NCI-H524 (cell line): ENCODE measurements at regions not wholly inside any gene's neighbourhood (a gene's known extent, or its start where the extent isn't known, plus 50 kb on each side); places are given as distances from the start of the nearest gene placed in this dataset.
"Not testable (repeated sequence)": the region's sequence is repeated elsewhere in the genome, so short reads cannot be mapped to it uniquely, and the experiment has no call there.

Source experiments
- DNase-seq, 2 experiments: peaks; one replicate each; lab custom pipeline; 2025; lab: John Stamatoyannopoulos, UW

- DNase-seq = no peak
These were observed 318.9 kb upstream of the DPPA4 start for GRCh38 chr3:109656225-109656624.

- DNase-seq = no peak
These were observed 341.3 kb upstream of the DPPA4 start for GRCh38 chr3:109678600-109678999.

GRCh38 chr3:109679664-109680063 is 342.3 kb upstream of the DPPA4 start:
- DNase-seq = no peak

- no peak for DNase-seq
These were observed 346.4 kb upstream of the DPPA4 start for GRCh38 chr3:109683746-109684145.

GRCh38 chr3:109685084-109686079 is 348.0 kb upstream of the DPPA4 start:
- no peak for DNase-seq

GRCh38 chr3:109687626-109688025 is 350.3 kb upstream of the DPPA4 start:
- DNase-seq = no peak

GRCh38 chr3:109696932-109697331 is 359.6 kb upstream of the DPPA4 start:
- no peak for DNase-seq

GRCh38 chr3:109702252-109702651 is 364.9 kb upstream of the DPPA4 start:
- no peak for DNase-seq

- DNase-seq = no peak
These were observed 365.6 kb upstream of the DPPA4 start for GRCh38 chr3:109702976-109703375.

GRCh38 chr3:109705133-109705532 is 367.8 kb upstream of the DPPA4 start:
- not testable (repeated sequence) for DNase-seq

GRCh38 chr3:109707617-109708016 is 370.3 kb upstream of the DPPA4 start:
- no peak for DNase-seq

GRCh38 chr3:109713288-109713687 is 375.9 kb upstream of the DPPA4 start:
- DNase-seq = no peak

GRCh38 chr3:109715707-109716106 is 378.4 kb upstream of the DPPA4 start:
- DNase-seq = no peak

GRCh38 chr3:109718850-109719249 is 381.5 kb upstream of the DPPA4 start:
- peak in 1 of 2 experiments; percentile 13 for DNase-seq

GRCh38 chr3:109728861-109729494 is 391.6 kb upstream of the DPPA4 start:
- DNase-seq = peak in 1 of 2 experiments; percentile 9

GRCh38 chr3:109731639-109732473 is 394.5 kb upstream of the DPPA4 start:
- DNase-seq = peak; percentile 42 to 70

GRCh38 chr3:109743981-109744380 is 406.6 kb upstream of the DPPA4 start:
- no peak for DNase-seq

- DNase-seq = no peak
These were observed 435.2 kb upstream of the DPPA4 start for GRCh38 chr3:109772520-109772919.

- no peak for DNase-seq
These were observed 436.8 kb upstream of the DPPA4 start for GRCh38 chr3:109774108-109774507.

- DNase-seq = no peak
These were observed 446.9 kb upstream of the DPPA4 start for GRCh38 chr3:109784285-109784684.

GRCh38 chr3:109784852-109785631 is 447.7 kb upstream of the DPPA4 start:
- DNase-seq = peak; percentile 87 to 94
